ENCODE measurements at regions not wholly inside any gene's neighbourhood (a gene's known extent, or its start where the extent isn't known, plus 50 kb on each side); places are given as distances from the start of the nearest gene placed in this dataset.
"Not testable (repeated sequence)": the region's sequence is repeated elsewhere in the genome, so short reads cannot be mapped to it uniquely, and the experiment has no call there.

GRCh38 chr3:75896265-75896664, 110.9 kb upstream of the ZNF717 start:
- TF ChIP-seq, protein P1, sequence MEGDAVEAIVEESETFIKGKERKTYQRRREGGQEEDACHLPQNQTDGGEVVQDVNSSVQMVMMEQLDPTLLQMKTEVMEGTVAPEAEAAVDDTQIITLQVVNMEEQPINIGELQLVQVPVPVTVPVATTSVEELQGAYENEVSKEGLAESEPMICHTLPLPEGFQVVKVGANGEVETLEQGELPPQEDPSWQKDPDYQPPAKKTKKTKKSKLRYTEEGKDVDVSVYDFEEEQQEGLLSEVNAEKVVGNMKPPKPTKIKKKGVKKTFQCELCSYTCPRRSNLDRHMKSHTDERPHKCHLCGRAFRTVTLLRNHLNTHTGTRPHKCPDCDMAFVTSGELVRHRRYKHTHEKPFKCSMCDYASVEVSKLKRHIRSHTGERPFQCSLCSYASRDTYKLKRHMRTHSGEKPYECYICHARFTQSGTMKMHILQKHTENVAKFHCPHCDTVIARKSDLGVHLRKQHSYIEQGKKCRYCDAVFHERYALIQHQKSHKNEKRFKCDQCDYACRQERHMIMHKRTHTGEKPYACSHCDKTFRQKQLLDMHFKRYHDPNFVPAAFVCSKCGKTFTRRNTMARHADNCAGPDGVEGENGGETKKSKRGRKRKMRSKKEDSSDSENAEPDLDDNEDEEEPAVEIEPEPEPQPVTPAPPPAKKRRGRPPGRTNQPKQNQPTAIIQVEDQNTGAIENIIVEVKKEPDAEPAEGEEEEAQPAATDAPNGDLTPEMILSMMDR (IDR thresholded peaks at IDR 0.05; ENCODE audit: low read depth, low read length) = no peak
- no peaks in the 10 kb centered on the region for H3K27me3 ChIP-seq
- H3K4me3 ChIP-seq = no peak overlapping the region
- DNase-seq (ENCODE audit: low read depth in 1 of 2, low spot score in 1 of 2) = no peak
- no peaks in the 10 kb centered on the region for H3K9me3 ChIP-seq (ENCODE audit: low read depth)
- no peaks in the 10 kb centered on the region for H3K36me3 ChIP-seq
- H3K27ac ChIP-seq = no peak overlapping the region
- H3K4me1 ChIP-seq (ENCODE audit: low read depth) = no peaks in the 10 kb centered on the region

- H3K9me3 ChIP-seq (ENCODE audit: low read depth); H3K4me1 ChIP-seq (ENCODE audit: low read depth); H3K27me3 ChIP-seq; H3K36me3 ChIP-seq; H3K4me3 ChIP-seq; H3K27ac ChIP-seq; DNase-seq (ENCODE audit: low read depth in 1 of 2, low spot score in 1 of 2): not testable (repeated sequence)
These were observed 116.1 kb upstream of the ZNF717 start for GRCh38 chr3:75901446-75901845.

DNA sequence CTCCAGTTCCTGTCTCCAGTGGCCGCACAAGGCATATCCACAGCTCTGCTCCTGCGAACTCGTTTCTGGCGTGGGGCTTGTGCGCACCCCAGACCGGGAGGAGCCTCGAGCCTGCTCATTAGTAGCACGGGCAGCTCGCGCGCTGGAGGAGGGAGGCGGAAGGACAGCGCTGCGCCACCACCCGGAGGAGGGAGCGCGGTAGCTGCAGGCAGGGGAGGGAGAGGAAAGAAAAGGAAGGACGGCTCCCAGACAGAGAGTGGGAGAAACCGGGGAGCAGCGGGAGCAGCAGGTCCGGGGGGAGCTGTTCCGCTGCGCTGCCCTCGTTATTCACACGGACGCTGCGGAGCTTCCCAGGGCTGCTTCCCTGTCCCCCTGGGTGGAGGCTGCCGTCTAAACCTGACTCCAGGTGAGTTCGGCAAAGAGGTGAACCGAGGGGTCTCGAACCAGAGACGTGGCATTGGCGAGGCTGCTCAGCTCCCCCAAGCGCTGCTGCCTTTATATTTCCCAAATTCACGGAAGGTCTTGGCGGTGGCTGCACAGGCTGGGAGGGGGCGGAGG, 121.3 kb upstream of the ZNF717 start:
- peak in 1 of 2 donors; percentile 81 for DNase-seq (ENCODE audit: low read depth in 1 of 2, low spot score in 1 of 2)
- peaks cover 17% of the 10 kb centered on the region for H3K27me3 ChIP-seq
- H3K4me1 ChIP-seq (ENCODE audit: low read depth) = no peaks in the 10 kb centered on the region
- TF ChIP-seq, protein P1 (IDR thresholded peaks at IDR 0.05; ENCODE audit: low read depth, low read length) = no peak
- peak overlapping the region; percentile 30 for H3K4me3 ChIP-seq
- H3K36me3 ChIP-seq = no peaks in the 10 kb centered on the region
- no peaks in the 10 kb centered on the region for H3K9me3 ChIP-seq (ENCODE audit: low read depth)
- H3K27ac ChIP-seq = no peak overlapping the region

GRCh38 chr3:75913800-75914350, 128.5 kb upstream of the ZNF717 start:
- Histone ChIP-seq H3K36me3 (no peaks in the 10 kb centered on the region), H3K4me1 (ENCODE audit: low read depth) (no peaks in the 10 kb centered on the region), H3K27ac (no peak overlapping the region), H3K9me3 (ENCODE audit: low read depth) (no peaks in the 10 kb centered on the region), H3K27me3 (no peaks in the 10 kb centered on the region), H3K4me3 (no peak overlapping the region)
- TF ChIP-seq, protein P1 (IDR thresholded peaks at IDR 0.05; ENCODE audit: low read depth, low read length) = no peak
- DNase-seq (ENCODE audit: low read depth in 1 of 2, low spot score in 1 of 2) = no peak

DNA sequence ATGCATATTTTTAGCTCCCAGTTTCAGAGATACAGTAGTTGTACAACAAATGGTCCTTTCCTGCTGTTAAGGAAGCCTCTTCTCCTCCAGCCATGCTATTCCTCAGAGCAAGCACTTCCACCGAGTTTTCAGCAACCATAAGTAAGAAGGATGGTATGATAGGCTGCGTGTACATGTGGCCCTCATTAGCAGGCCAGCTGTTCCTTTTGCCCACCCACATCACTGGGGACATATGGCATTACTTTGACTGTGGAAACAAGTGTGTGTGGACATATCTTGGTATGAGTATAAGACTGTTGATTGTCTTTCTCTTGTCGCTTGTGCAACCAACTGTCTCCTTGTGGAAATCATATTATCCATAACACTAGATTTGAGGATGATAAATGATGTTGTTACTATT, 129.4 kb upstream of the ZNF717 start:
- not testable (repeated sequence) for H3K9me3 ChIP-seq (ENCODE audit: low read depth); H3K27ac ChIP-seq; H3K27me3 ChIP-seq; H3K4me1 ChIP-seq (ENCODE audit: low read depth); H3K36me3 ChIP-seq; DNase-seq (ENCODE audit: low read depth in 1 of 2, low spot score in 1 of 2); H3K4me3 ChIP-seq

GRCh38 chr3:75938921-75939320, 153.6 kb upstream of the ZNF717 start:
- no peaks in the 10 kb centered on the region for H3K9me3 ChIP-seq (ENCODE audit: low read depth)
- TF ChIP-seq, protein P1 (IDR thresholded peaks at IDR 0.05; ENCODE audit: low read depth, low read length) = no peak
- H3K27me3 ChIP-seq = no peaks in the 10 kb centered on the region
- no peaks in the 10 kb centered on the region for H3K4me1 ChIP-seq (ENCODE audit: low read depth)
- H3K27ac ChIP-seq = no peak overlapping the region
- no peak overlapping the region for H3K4me3 ChIP-seq
- DNase-seq (ENCODE audit: low read depth in 1 of 2, low spot score in 1 of 2) = no peak
- no peaks in the 10 kb centered on the region for H3K36me3 ChIP-seq

Measured in cardiac muscle cell (in vitro differentiated cells and primary cell).